Stimulated activated CD4-positive, alpha-beta T cell treated with anti-CD3 and anti-CD28 coated beads, Interleukin-1b, Interleukin-23, amount 100 ng/mL, for 48 hours (primary cell): ENCODE measurements at regions not wholly inside any gene's neighbourhood (a gene's known extent, or its start where the extent isn't known, plus 50 kb on each side); places are given as distances from the start of the nearest gene placed in this dataset.

Experiments
- DNase-seq: peaks from one replicate; pipeline ENCODE4 v3.0.0-alpha.2; 2020

DNA sequence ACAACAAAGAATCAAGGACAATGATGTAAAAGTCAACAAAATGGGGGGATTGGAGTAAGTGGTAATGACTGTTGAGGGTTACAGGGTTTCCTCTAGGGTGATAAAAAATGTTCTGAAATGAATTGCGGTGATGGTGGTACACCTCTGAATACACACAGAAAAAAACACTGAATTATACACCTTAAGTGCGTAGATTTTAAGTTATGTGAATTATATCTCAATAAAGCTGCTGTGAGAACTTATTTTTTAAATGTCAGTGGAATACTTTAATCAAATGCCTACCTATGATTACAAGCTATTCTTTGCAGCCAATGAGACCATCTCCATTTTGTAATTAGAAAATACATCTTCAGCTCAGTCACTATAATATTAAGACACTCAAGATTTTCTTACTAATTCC lies 53.5 kb downstream of the ZNF608 start:
- no peak for DNase-seq

DNA sequence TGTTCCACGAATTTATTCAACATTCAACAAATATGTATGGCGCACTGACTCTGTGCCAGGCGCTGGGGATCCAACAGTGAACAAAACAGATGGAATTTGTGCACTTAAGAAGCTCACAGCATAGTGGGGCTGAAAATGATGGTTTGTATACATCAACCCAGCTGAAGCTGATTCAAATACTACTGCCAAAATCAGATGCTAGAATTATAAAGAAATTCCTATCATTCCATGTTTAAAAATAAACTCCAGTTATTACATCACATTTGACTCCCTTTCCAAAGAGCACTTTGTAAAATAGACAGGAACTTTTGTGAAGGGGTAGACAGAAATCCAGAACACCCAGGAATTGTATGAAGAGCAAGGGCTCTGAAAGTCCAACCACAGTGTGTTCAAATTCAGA lies 54.1 kb downstream of the ZNF608 start:
- no peak for DNase-seq

GRCh38 chr5:124689653-124690052 lies 56.8 kb downstream of the ZNF608 start:
- no peak for DNase-seq

- DNase-seq = no peak
Measured at GRCh38 chr5:124686239-124687004, 60.0 kb downstream of the ZNF608 start.

DNA sequence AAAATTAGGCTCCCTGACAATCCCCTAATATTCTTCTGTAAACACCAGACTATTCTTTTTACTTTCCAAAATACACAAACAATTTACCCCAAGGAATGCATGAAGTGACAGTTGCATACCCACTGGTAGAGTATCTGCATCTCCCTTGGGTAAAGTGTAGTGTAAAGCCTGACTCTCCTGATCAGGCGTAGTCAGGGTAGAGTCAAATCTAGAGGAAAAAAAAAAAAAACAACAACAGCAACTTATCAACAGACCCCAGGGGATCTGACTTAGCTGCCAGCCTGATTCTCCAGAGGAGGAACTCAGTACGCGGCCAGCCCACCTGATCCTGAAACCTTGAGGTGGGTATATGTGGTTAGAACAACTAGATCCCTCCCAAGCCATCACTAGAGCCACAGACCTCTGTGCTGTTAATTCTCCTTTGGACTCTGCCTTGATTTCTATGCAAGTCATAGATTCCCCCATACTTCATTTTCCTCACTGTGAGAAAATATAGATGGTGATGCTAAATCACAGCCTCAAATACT lies 61.0 kb downstream of the ZNF608 start:
- no peak for DNase-seq

- DNase-seq = no peak
Measured at GRCh38 chr5:124683917-124684555, 62.4 kb downstream of the ZNF608 start.

- no peak for DNase-seq
Measured at GRCh38 chr5:124679578-124680199, 66.8 kb downstream of the ZNF608 start.

DNA sequence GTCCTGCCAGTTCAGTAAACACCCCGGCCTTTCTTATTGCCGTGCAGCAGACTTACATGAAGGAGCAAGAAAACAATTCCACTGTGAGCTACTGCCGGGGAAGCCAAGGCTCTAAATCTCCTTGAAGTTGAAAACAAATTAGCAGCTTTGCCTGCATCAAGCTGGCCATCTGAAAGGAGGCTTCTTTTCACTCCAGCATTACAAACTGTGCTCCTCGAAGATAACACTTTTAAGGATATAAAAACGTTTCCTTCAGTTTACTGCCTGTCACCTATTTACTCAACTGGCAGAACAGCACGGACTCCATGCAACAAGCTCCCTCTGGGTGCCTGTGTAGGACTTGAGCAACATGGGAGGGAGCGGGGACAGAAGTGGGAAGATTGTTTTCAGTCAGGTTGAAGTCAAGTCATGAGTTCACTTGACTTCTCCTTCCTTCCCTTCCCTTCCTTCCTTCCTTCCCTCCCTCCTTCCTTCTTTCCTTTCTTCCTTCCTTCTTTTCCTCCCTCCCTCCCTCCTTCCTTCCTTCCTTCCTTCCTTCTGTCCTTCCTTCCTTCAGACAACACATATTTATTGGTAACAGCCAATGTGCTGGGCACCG lies 67.4 kb downstream of the ZNF608 start:
- DNase-seq = no peak

GRCh38 chr5:124678468-124678867 lies 68.0 kb downstream of the ZNF608 start:
- no peak for DNase-seq

GRCh38 chr5:124677374-124678351 lies 68.8 kb downstream of the ZNF608 start:
- no peak for DNase-seq

GRCh38 chr5:124675931-124676846 lies 70.2 kb downstream of the ZNF608 start:
- no peak for DNase-seq

DNA sequence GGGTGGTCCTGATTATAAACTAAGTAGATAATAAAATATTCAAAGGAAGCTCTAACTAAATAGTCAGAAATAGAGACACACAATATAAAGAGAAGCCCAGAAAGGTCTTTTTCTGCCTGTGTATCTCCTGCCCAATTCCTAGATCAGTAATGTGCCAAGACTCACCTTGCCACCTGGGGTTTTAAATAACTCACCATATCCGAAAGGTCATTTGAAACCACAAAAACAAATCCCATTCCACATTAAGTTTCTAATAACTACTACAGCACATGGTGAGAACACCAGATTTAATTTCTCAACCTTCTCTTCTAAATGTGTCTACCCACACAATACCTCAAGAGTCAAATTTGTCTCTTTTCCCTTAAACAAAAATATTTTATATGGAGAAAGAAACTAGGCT lies 75.2 kb downstream of the ZNF608 start:
- no peak for DNase-seq

GRCh38 chr5:124670722-124671184 lies 75.7 kb downstream of the ZNF608 start:
- DNase-seq = no peak

DNA sequence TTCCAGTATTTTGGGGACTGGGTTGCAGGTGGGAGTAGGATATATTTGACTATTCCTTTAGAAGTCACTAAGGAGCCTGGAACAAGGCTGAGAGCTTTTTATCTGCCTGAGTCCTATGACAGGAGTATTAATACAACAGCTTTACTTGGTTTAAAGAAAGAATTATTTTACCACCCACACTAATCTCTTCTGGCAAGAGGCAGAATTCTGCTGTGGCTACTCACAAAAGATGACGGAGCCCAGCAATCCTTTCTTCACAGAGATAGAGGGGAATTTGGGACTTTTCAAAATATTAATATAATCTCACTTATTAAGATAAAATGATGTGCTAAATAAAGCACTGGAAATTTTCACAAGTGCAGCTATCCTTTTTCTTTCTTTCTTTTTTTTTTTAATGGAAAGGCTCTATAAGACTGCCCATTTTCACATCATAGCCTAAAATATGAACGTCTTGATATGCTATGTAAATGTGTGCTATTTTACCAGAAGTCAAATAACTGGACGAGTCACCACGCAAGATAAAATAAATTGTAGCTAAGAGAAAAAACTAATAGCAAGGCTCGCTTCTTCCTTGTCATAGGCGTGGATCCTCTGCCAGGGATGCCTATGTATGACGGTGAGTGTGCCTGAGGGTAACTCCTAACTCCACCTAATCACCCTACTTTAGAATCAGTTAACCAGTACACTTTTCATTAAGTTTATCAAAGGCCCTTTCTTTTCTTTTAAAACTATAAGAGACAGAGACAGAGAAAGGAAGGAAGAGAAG lies 76.3 kb downstream of the ZNF608 start:
- no peak for DNase-seq

GRCh38 chr5:124669300-124669648 lies 77.2 kb downstream of the ZNF608 start:
- DNase-seq = no peak

GRCh38 chr5:124668353-124669299 lies 77.8 kb downstream of the ZNF608 start:
- no peak for DNase-seq

GRCh38 chr5:124665625-124666024 lies 80.8 kb downstream of the ZNF608 start:
- no peak for DNase-seq

GRCh38 chr5:124665035-124665434 lies 81.4 kb downstream of the ZNF608 start:
- no peak for DNase-seq

- DNase-seq = no peak
Measured at GRCh38 chr5:124664287-124664686, 82.2 kb downstream of the ZNF608 start.
